PC-3 (cell line): ENCODE measurements at regions not wholly inside any gene's neighbourhood (a gene's known extent, or its start where the extent isn't known, plus 50 kb on each side); places are given as distances from the start of the nearest gene placed in this dataset.

ENCODE experiments used
- EZH2phosphoT487 ChIP-seq: fragments of 300-600 bp; sonication (generic); IDR thresholded peaks from 2 replicates; pipeline ENCODE4 v1.6.1; 2018; ENCODE audit warnings: mild to moderate bottlenecking, antibody characterized with exemption, low read length, borderline replicate concordance
- TF ChIP-seq, protein P1 (sequence below): fragments of 300-600 bp; sonication (generic); conservative IDR thresholded peaks from 2 replicates; pipeline ENCODE4 v1.5.1; 2017; ENCODE audit warnings: antibody characterized with exemption, low read depth, mild to moderate bottlenecking, low read length

DNA sequence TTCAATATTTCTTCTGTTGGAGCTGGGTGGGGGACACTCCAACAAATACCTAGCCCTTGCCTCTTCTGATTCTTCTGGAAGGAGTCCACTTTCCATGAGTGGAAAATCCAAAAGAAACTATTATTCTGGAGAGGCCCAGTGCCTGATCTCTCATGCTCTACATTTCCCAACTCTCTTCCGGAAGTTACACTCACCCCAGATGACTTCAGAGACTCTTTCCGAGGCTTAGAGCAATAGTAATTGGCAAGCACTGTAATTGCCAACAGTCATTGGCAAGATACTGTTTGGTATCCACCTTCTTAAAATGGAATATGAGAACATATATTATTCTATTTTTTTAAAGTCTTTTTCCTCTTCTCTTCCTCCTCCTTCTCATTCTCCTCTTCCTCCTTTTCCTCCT lies 60.5 kb upstream of the CYRIA start:
- TF ChIP-seq, protein P1, sequence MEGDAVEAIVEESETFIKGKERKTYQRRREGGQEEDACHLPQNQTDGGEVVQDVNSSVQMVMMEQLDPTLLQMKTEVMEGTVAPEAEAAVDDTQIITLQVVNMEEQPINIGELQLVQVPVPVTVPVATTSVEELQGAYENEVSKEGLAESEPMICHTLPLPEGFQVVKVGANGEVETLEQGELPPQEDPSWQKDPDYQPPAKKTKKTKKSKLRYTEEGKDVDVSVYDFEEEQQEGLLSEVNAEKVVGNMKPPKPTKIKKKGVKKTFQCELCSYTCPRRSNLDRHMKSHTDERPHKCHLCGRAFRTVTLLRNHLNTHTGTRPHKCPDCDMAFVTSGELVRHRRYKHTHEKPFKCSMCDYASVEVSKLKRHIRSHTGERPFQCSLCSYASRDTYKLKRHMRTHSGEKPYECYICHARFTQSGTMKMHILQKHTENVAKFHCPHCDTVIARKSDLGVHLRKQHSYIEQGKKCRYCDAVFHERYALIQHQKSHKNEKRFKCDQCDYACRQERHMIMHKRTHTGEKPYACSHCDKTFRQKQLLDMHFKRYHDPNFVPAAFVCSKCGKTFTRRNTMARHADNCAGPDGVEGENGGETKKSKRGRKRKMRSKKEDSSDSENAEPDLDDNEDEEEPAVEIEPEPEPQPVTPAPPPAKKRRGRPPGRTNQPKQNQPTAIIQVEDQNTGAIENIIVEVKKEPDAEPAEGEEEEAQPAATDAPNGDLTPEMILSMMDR: no peak
- TF ChIP-seq EZH2phosphoT487: no peak
